NB4 (cell line): ENCODE measurements at regions not wholly inside any gene's neighbourhood (a gene's known extent, or its start where the extent isn't known, plus 50 kb on each side); places are given as distances from the start of the nearest gene placed in this dataset.
A peak's percentile ranks its signal among the peaks of the same experiment; 100 is the strongest.

Experiments used
- DNase-seq: peaks from one replicate; pipeline ENCODE4 v3.0.0; 2010; ENCODE audit warnings: low read depth
- H3K4me3 ChIP-seq: one replicate; pipeline ENCODE4 v1.5.1; 2011; ENCODE audit warnings: mild to moderate bottlenecking, low read depth, low read length, moderate library complexity
- MYC ChIP-seq: IDR thresholded peaks from 2 replicates; pipeline ENCODE4 v1.6.1; 2011; ENCODE audit warnings: low read depth, low read length
- POLR2A ChIP-seq: IDR thresholded peaks from 2 replicates; pipeline ENCODE4 v1.6.1; 2011; ENCODE audit warnings: mild to moderate bottlenecking; ENCODE audit not compliant: insufficient read length; ENCODE audit errors: extremely low read depth
- TF ChIP-seq, protein P1 (sequence below): IDR thresholded peaks from 2 replicates; pipeline ENCODE4 v1.6.1; 2011; ENCODE audit warnings: low read depth, low read length
- TF ChIP-seq, protein P2 (sequence below): IDR thresholded peaks from one replicate; pipeline ENCODE4 v1.5.1; 2012; ENCODE audit warnings: low read depth, low read length

DNA sequence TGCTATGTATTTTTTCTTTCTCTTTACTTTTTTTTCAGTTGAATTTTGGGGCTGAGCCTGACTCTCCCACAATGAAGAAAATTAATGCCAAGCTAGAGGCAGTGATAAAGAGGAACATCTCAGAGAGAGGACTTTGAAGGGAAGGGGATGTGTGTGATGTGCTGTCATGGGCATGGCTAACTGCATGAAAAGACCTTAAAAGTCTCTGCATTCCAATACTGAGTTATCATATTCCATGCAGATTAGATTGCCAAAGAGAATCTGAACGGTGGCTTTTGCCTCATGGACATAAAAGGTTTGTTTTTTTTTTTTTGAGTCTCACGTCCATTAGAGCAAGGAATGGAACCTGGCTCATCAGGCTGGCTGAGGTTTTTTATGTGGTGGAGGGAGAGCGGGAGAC lies 213.9 kb downstream of the PIK3C3 start:
- H3K4me3 ChIP-seq, result no peak overlapping the region
- no peak for DNase-seq
- TF ChIP-seq MYC (no peak), POLR2A (no peak)
- TF ChIP-seq, protein P1, sequence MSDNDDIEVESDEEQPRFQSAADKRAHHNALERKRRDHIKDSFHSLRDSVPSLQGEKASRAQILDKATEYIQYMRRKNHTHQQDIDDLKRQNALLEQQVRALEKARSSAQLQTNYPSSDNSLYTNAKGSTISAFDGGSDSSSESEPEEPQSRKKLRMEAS, result no peak
- TF ChIP-seq, protein P2, sequence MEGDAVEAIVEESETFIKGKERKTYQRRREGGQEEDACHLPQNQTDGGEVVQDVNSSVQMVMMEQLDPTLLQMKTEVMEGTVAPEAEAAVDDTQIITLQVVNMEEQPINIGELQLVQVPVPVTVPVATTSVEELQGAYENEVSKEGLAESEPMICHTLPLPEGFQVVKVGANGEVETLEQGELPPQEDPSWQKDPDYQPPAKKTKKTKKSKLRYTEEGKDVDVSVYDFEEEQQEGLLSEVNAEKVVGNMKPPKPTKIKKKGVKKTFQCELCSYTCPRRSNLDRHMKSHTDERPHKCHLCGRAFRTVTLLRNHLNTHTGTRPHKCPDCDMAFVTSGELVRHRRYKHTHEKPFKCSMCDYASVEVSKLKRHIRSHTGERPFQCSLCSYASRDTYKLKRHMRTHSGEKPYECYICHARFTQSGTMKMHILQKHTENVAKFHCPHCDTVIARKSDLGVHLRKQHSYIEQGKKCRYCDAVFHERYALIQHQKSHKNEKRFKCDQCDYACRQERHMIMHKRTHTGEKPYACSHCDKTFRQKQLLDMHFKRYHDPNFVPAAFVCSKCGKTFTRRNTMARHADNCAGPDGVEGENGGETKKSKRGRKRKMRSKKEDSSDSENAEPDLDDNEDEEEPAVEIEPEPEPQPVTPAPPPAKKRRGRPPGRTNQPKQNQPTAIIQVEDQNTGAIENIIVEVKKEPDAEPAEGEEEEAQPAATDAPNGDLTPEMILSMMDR, result no peak

- peak; percentile 66 for DNase-seq
- no peak overlapping the region for H3K4me3 ChIP-seq
- TF ChIP-seq MYC (no peak), POLR2A (no peak)
Measured at GRCh38 chr18:42174909-42175308, 219.9 kb downstream of the PIK3C3 start.

DNA sequence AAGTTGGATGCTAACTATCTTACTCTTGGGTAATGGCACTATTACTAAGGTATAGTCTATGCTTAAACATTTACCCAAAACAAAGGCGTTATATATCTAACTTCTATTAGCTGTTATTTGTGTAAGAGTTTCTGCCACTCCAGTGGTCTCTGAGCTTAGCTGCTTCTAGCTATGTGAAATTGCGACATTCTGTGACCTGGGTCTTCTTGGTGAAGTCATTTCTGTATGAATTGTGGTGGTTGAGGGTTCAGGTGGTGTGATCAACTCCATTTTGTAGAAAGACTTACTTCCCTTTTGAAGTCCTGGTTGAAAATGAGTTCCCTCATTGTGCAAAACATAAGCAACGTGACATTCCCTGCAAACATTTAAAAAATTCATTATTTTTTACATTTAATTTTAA lies 221.6 kb downstream of the PIK3C3 start:
- TF ChIP-seq POLR2A (no peak), MYC (no peak)
- TF ChIP-seq, protein P2, result no peak
- TF ChIP-seq, protein P1, result no peak
- DNase-seq, result peak; percentile 2
- H3K4me3 ChIP-seq, result no peak overlapping the region

DNA sequence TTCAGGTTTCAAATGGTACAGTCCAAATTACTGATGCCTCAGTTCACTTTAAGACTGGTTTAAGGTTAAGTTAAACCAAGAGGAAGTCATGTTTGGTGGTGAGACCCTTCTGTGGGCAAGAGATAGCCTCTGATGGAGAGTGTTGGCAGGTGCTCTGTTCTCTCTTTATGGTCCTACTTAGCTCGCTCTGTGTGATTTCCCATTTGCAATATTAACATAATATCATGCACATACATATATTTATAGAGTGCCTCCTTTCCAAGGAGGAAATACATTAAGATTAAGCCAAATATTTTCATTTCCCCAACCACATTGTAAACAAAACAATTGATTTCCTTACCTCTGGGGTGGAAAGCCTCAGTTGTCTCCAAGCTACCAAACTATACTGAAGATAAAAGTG lies 222.4 kb downstream of the PIK3C3 start:
- TF ChIP-seq, protein P2, result no peak
- TF ChIP-seq, protein P1, result no peak
- TF ChIP-seq MYC (no peak), POLR2A (no peak)
- no peak for DNase-seq
- no peak overlapping the region for H3K4me3 ChIP-seq

DNA sequence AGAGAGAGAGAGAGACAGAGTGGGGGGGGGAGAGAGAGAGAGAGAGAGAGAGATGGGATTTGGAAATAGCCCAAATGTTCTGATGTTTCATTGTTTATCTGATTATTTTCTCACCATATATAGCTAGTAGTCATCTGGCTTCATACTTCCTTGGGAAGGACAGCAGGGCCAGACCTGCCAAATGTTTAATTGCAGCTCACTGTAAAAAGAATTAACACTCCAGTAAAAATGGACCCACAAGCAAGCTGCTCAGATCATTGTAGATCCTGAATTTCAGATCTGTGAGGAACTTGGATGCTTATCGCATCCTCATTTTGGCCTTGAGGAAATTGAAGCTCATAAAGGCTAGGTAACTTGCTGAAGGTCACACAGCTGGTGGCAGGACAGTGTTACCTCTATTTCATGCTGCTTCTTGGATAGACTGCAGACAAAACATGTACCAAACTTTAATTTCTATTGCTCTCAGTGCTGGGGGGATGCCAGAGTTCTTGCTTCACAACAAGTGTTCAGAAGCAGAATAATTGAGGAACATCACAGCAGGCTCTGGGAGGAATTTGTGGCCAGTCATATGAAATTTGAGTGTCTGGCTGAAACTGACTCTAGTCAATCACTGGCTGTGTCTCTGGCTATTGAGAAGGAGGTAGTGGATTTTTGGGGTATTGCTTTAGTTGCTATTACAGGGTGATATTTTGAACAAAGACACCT lies 223.5 kb downstream of the PIK3C3 start:
- DNase-seq, result no peak
- no peak overlapping the region for H3K4me3 ChIP-seq
- TF ChIP-seq, protein P1, result no peak
- TF ChIP-seq POLR2A (no peak), MYC (no peak)
- TF ChIP-seq, protein P2, result no peak

GRCh38 chr18:42179542-42180121 lies 224.6 kb downstream of the PIK3C3 start:
- no peak for TF ChIP-seq POLR2A
- TF ChIP-seq, protein P1, result no peak
- TF ChIP-seq, protein P2, result no peak
- no peak for TF ChIP-seq MYC
- no peak overlapping the region for H3K4me3 ChIP-seq
- DNase-seq, result no peak
